ENCODE measurements at regions not wholly inside any gene's neighbourhood (a gene's known extent, or its start where the extent isn't known, plus 50 kb on each side); places are given as distances from the start of the nearest gene placed in this dataset.

DNA sequence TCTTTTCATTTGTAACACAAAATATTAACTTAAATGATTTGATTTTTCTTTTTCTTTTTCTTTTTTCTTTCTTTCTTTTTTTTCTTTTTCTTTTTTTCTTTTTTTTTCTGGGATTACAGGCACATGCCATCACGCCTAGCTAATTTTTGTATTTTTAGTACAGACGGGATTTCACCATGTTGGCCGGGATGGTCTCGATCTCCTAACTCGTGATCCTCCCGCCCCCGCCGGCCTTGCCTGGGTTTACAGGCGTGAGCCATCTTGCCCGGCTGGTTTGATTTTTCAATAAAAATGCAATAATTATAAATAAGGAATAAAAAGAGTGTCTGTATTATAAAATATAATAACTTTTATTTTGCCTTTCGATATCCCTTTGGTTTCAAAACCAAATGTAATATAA lies 146.7 kb upstream of the RGS18 start:
- TF ChIP-seq, protein P1, sequence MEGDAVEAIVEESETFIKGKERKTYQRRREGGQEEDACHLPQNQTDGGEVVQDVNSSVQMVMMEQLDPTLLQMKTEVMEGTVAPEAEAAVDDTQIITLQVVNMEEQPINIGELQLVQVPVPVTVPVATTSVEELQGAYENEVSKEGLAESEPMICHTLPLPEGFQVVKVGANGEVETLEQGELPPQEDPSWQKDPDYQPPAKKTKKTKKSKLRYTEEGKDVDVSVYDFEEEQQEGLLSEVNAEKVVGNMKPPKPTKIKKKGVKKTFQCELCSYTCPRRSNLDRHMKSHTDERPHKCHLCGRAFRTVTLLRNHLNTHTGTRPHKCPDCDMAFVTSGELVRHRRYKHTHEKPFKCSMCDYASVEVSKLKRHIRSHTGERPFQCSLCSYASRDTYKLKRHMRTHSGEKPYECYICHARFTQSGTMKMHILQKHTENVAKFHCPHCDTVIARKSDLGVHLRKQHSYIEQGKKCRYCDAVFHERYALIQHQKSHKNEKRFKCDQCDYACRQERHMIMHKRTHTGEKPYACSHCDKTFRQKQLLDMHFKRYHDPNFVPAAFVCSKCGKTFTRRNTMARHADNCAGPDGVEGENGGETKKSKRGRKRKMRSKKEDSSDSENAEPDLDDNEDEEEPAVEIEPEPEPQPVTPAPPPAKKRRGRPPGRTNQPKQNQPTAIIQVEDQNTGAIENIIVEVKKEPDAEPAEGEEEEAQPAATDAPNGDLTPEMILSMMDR (IDR thresholded peaks at IDR 0.05): no peak
- no peak for TF ChIP-seq ZFX (IDR thresholded peaks at IDR 0.05; ENCODE audit: borderline replicate concordance)

Data from 22Rv1 (cell line).